ENCODE measurements at regions not wholly inside any gene's neighbourhood (a gene's known extent, or its start where the extent isn't known, plus 50 kb on each side); places are given as distances from the start of the nearest gene placed in this dataset.

GRCh38 chr3:162019817-162020216, 523.2 kb downstream of the OTOL1 start:
- Histone ChIP-seq H3K4me1 (ENCODE audit: insufficient read depth, low read length) (no peaks in the 10 kb centered on the region), H3K9ac (ENCODE audit: low read depth, low read length) (no peak overlapping the region), H3K36me3 (ENCODE audit: insufficient read depth, low read length) (no peaks in the 10 kb centered on the region), H3K9me3 (ENCODE audit: control insufficient read depth, insufficient read depth, low read length) (no peaks in the 10 kb centered on the region; the same call in 1 of the 2 replicates)

GRCh38 chr3:162021206-162021605, 524.6 kb downstream of the OTOL1 start:
- Histone ChIP-seq H3K9ac (ENCODE audit: low read depth, low read length) (no peak overlapping the region), H3K36me3 (ENCODE audit: insufficient read depth, low read length) (no peaks in the 10 kb centered on the region), H3K4me1 (ENCODE audit: insufficient read depth, low read length) (no peaks in the 10 kb centered on the region), H3K9me3 (ENCODE audit: control insufficient read depth, insufficient read depth, low read length) (no peaks in the 10 kb centered on the region; the same call in 1 of the 2 replicates)

GRCh38 chr3:162022911-162023310, 526.3 kb downstream of the OTOL1 start:
- H3K9ac ChIP-seq (ENCODE audit: low read depth, low read length), result no peak overlapping the region
- no peaks in the 10 kb centered on the region; the same call in 1 of the 2 replicates for H3K9me3 ChIP-seq (ENCODE audit: control insufficient read depth, insufficient read depth, low read length)
- no peaks in the 10 kb centered on the region for H3K36me3 ChIP-seq (ENCODE audit: insufficient read depth, low read length)
- H3K4me1 ChIP-seq (ENCODE audit: insufficient read depth, low read length), result no peaks in the 10 kb centered on the region

- Histone ChIP-seq H3K9ac (ENCODE audit: low read depth, low read length) (no peak overlapping the region), H3K4me1 (ENCODE audit: insufficient read depth, low read length) (no peaks in the 10 kb centered on the region), H3K9me3 (ENCODE audit: control insufficient read depth, insufficient read depth, low read length) (no peaks in the 10 kb centered on the region), H3K36me3 (ENCODE audit: insufficient read depth, low read length) (no peaks in the 10 kb centered on the region)
Observed at GRCh38 chr3:162029736-162030135, 533.1 kb downstream of the OTOL1 start.

GRCh38 chr3:162034368-162034767, 537.8 kb downstream of the OTOL1 start:
- Histone ChIP-seq H3K9ac (ENCODE audit: low read depth, low read length) (no peak overlapping the region), H3K9me3 (ENCODE audit: control insufficient read depth, insufficient read depth, low read length) (no peaks in the 10 kb centered on the region), H3K36me3 (ENCODE audit: insufficient read depth, low read length) (no peaks in the 10 kb centered on the region), H3K4me1 (ENCODE audit: insufficient read depth, low read length) (no peaks in the 10 kb centered on the region)

DNA sequence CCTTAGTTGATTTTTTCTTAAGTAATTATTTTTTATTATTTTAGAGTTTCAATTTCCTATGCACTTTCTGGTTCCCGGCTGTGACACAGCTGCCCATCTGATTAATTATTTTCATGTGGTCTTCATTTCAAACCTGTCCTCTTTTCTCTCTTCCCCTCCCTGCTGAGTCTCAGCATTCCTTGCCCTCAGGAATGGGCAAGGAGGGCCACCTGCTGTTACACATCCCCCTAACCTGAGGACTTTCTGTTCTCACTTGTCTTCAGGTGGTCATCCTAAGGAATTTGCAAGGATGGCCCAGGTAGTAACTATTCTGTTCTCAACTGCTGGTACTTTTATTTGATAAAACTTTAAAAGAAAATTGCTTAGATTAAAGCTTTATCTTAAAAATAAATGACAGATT, 545.0 kb downstream of the OTOL1 start:
- peaks cover 2% of the 10 kb centered on the region; the same call in 1 of the 2 replicates for H3K9me3 ChIP-seq (ENCODE audit: control insufficient read depth, insufficient read depth, low read length)
- H3K4me1 ChIP-seq (ENCODE audit: insufficient read depth, low read length), result peaks cover 7% of the 10 kb centered on the region
- H3K9ac ChIP-seq (ENCODE audit: low read depth, low read length), result no peak overlapping the region
- H3K36me3 ChIP-seq (ENCODE audit: insufficient read depth, low read length), result no peaks in the 10 kb centered on the region; the same call in 1 of the 2 replicates

DNA sequence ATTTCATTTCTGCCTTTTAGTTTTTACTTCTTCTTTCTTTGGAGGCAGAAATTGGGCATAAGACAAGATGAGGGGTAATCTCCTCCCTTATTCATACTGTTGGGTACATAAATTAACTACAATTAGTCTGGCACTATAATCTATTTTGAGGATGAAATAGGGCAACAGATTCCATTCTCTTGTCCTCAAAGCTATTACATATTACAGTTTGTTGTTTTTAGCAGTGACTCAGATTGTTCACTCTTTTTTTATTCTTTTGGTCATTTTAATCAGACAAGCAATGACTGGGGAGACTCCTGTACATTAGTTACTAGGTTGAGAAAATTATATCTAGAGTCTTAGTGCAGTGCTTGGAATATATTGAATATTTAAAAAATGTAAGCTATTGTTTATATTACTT, 556.0 kb downstream of the OTOL1 start:
- Histone ChIP-seq H3K36me3 (ENCODE audit: insufficient read depth, low read length) (no peaks in the 10 kb centered on the region), H3K9ac (ENCODE audit: low read depth, low read length) (no peak overlapping the region), H3K4me1 (ENCODE audit: insufficient read depth, low read length) (no peaks in the 10 kb centered on the region), H3K9me3 (ENCODE audit: control insufficient read depth, insufficient read depth, low read length) (no peaks in the 10 kb centered on the region)

DNA sequence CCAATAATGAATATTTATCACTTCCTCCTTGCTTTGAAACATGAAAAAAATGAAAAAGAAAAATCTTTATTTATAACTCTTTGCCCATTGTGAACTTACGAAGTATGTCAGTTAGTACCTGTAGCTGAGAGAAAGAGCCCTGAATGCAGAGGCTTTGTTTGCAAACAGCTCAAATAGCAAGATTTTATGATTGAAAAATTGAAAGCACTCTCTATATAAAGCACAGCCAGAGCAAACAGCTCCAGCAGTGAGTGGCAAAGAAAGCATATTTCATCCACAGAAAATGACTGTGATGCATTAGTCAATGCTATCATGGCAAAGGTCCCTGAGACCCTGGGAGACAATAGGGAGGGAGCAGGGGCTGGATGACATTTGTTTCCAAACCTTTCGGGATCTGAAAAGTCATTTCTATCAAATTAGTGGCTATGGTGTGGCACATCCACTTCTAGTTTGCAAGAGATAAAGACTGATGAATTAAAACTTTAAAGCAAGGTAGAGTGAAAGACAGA, 576.1 kb downstream of the OTOL1 start:
- Histone ChIP-seq H3K4me1 (ENCODE audit: insufficient read depth, low read length) (no peaks in the 10 kb centered on the region), H3K9me3 (ENCODE audit: control insufficient read depth, insufficient read depth, low read length) (no peaks in the 10 kb centered on the region), H3K9ac (ENCODE audit: low read depth, low read length) (no peak overlapping the region), H3K36me3 (ENCODE audit: insufficient read depth, low read length) (no peaks in the 10 kb centered on the region)

DNA sequence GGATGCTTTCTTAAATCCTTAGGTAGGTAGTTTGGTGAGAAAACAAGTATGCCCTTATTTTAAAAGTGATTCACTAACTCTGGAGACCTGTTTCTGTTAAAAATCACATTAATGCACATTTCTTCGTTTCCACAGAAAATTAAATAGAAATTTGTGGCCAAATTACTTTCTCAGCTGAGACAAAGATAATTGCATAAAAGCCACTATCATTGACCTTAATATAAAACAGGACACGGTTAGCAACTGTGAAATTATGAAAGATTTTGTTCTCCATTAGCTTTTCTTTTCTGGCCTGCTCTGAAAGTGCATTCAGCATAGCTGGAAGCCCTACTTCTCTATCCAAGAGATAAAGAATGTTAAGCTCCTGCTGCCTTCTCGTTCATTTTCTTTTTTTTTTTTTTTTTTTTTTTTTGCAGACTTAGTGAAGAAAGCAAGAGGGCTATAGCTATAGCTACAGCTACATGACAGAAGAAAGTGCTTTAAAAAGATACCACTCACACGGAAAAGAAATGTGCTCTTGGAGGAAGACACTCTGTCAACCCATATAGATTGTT, 576.9 kb downstream of the OTOL1 start:
- H3K4me1 ChIP-seq (ENCODE audit: insufficient read depth, low read length), result no peaks in the 10 kb centered on the region
- no peak overlapping the region for H3K9ac ChIP-seq (ENCODE audit: low read depth, low read length)
- no peaks in the 10 kb centered on the region for H3K36me3 ChIP-seq (ENCODE audit: insufficient read depth, low read length)
- no peaks in the 10 kb centered on the region for H3K9me3 ChIP-seq (ENCODE audit: control insufficient read depth, insufficient read depth, low read length)

DNA sequence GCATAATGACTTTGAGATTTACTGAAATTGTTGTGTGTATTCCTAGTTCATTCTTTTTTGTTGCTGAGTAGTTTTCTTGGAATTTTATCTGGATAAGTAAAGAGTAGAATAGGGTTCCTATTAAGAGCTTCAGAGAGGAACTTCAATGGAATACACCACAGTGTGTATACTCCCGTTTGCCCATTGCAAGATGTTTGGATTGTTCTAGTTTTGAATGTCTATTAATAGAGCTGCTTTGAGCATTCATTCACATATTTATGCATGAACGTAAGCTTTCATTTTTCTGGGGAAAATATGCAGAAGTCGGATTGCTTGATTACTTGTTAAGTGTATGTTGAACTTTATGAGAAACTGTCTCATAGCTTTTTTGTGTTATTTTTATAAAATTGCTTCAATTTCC, 580.5 kb downstream of the OTOL1 start:
- H3K36me3 ChIP-seq (ENCODE audit: insufficient read depth, low read length), result no peaks in the 10 kb centered on the region
- H3K9ac ChIP-seq (ENCODE audit: low read depth, low read length), result no peak overlapping the region
- no peaks in the 10 kb centered on the region for H3K4me1 ChIP-seq (ENCODE audit: insufficient read depth, low read length)
- H3K9me3 ChIP-seq (ENCODE audit: control insufficient read depth, insufficient read depth, low read length), result no peaks in the 10 kb centered on the region

GRCh38 chr3:162082516-162082915, 585.9 kb downstream of the OTOL1 start:
- H3K4me1 ChIP-seq (ENCODE audit: insufficient read depth, low read length), result no peaks in the 10 kb centered on the region
- no peaks in the 10 kb centered on the region for H3K36me3 ChIP-seq (ENCODE audit: insufficient read depth, low read length)
- no peaks in the 10 kb centered on the region for H3K9me3 ChIP-seq (ENCODE audit: control insufficient read depth, insufficient read depth, low read length)
- no peak overlapping the region for H3K9ac ChIP-seq (ENCODE audit: low read depth, low read length)

DNA sequence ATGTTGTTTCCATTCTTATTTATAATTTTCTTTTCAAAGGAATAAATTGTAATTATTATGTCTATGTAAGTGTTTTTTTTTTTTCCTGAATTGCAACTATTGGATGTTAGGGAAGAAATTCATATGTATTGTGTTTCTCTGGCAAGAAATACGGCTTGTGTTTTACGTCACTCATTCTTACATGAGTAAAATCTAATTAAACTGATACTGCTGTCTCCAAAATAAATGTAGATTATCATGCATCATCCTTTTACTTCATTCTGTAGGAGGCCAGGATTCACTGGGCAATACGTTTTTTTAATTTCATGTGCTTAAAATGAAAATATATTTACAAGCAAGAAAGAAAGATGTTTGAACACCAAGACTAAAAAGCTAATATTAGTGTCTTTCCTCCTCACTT, 590.8 kb downstream of the OTOL1 start:
- Histone ChIP-seq H3K9ac (ENCODE audit: low read depth, low read length) (no peak overlapping the region), H3K9me3 (ENCODE audit: control insufficient read depth, insufficient read depth, low read length) (no peaks in the 10 kb centered on the region), H3K36me3 (ENCODE audit: insufficient read depth, low read length) (no peaks in the 10 kb centered on the region), H3K4me1 (ENCODE audit: insufficient read depth, low read length) (no peaks in the 10 kb centered on the region)

- no peaks in the 10 kb centered on the region for H3K4me1 ChIP-seq (ENCODE audit: insufficient read depth, low read length)
- H3K9me3 ChIP-seq (ENCODE audit: control insufficient read depth, insufficient read depth, low read length), result no peaks in the 10 kb centered on the region
- H3K9ac ChIP-seq (ENCODE audit: low read depth, low read length), result no peak overlapping the region
- H3K36me3 ChIP-seq (ENCODE audit: insufficient read depth, low read length), result no peaks in the 10 kb centered on the region
Observed at GRCh38 chr3:162092751-162093150, 596.1 kb downstream of the OTOL1 start.

- Histone ChIP-seq H3K4me1 (ENCODE audit: insufficient read depth, low read length) (no peaks in the 10 kb centered on the region), H3K9ac (ENCODE audit: low read depth, low read length) (no peak overlapping the region), H3K36me3 (ENCODE audit: insufficient read depth, low read length) (no peaks in the 10 kb centered on the region), H3K9me3 (ENCODE audit: control insufficient read depth, insufficient read depth, low read length) (no peaks in the 10 kb centered on the region)
Observed at GRCh38 chr3:162094301-162094700, 597.7 kb downstream of the OTOL1 start.

DNA sequence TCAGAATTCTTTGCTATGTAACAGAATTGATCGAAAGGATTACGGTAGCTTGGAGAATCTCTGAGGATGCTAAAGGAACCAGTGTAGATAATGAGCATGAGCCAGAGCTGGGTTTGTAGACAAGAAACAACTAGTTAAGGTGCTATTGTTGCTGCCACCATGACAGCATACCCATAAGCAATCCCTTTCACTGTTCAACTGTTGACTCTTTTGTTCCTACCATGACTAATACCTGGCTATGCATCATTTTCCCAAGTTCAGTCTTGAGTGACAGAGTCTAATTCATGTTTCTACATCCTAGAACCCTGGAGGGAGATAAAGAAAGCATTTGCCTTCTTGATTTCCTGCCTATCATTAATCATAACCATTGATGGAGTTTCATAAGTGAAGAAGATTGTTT, 600.3 kb downstream of the OTOL1 start:
- no peak overlapping the region for H3K9ac ChIP-seq (ENCODE audit: low read depth, low read length)
- no peaks in the 10 kb centered on the region for H3K9me3 ChIP-seq (ENCODE audit: control insufficient read depth, insufficient read depth, low read length)
- no peaks in the 10 kb centered on the region for H3K36me3 ChIP-seq (ENCODE audit: insufficient read depth, low read length)
- H3K4me1 ChIP-seq (ENCODE audit: insufficient read depth, low read length), result no peaks in the 10 kb centered on the region

- no peaks in the 10 kb centered on the region for H3K9me3 ChIP-seq (ENCODE audit: control insufficient read depth, insufficient read depth, low read length)
- H3K36me3 ChIP-seq (ENCODE audit: insufficient read depth, low read length), result no peaks in the 10 kb centered on the region
- H3K4me1 ChIP-seq (ENCODE audit: insufficient read depth, low read length), result no peaks in the 10 kb centered on the region
- no peak overlapping the region for H3K9ac ChIP-seq (ENCODE audit: low read depth, low read length)
Observed at GRCh38 chr3:162103808-162104207, 607.2 kb downstream of the OTOL1 start.
